K562 (cell line): ENCODE measurements at regions not wholly inside any gene's neighbourhood (a gene's known extent, or its start where the extent isn't known, plus 50 kb on each side); places are given as distances from the start of the nearest gene placed in this dataset.

Source experiments
- ATAC-seq: fragments of 200-7000 bp; cut with Tn5 transposase; 3 replicates; pipeline ENCODE4 v1.9.1; 2020; ENCODE audit warnings: moderate library complexity
- BruUV-seq: library from RNA; stranded (reverse); fragments of 400-500 nt; replicated peaks from 2 replicates; lab custom pipeline; 2021; lab: Mats Ljungman, UMichigan
- CTCF ChIA-PET: fragments of 300-600 bp; formaldehyde crosslinking; extraction: SDS; loops from one replicate; lab custom pipeline; 2021; ENCODE audit warnings: low intra/inter-chr PET ratio; lab: Yijun Ruan, JAX
- POLR2A ChIA-PET: fragments of 300-600, 350-650 bp; sonication (Branson Sonifier 250); formaldehyde crosslinking; extraction: SDS; loops from one replicate; lab custom pipeline; 2021; ENCODE audit warnings: antibody characterized with exemption, inconsistent platforms; lab: Yijun Ruan, JAX
- DNase-seq, 4 experiments: peaks; one replicate each; pipeline versions ENCODE4 v3.0.0 to v3.0.0-alpha.2; 2011 to 2018; ENCODE audit warnings: low spot score in 3 of 4, mixed read lengths in 3 of 4; ENCODE audit errors: extremely low read depth in 1 of 4
- FAIRE-seq: peaks from 2 replicates; lab custom pipeline; 2011; peaks lifted over from hg19 to GRCh38; lab: Jason Lieb, UNC
- H2AFZ ChIP-seq: 2 replicates; pipeline ENCODE4 v1.6.0; 2011; ENCODE audit warnings: low read depth, low read length, control low read depth, inconsistent platforms
- H3K27ac ChIP-seq: fragments of 200-600 bp; 3 replicates; pipeline ENCODE4 v1.8.0; 2011; ENCODE audit warnings: low read depth, mild to moderate bottlenecking, control low read depth, inconsistent platforms, low read length, moderate library complexity, mixed read lengths; ENCODE audit errors: extremely low read depth
- H3K27me3 ChIP-seq, 2 experiments: fragments of 300-600 bp in 1 of 2; 2 replicates in 1 of 2; 3 replicates in 1 of 2; pipeline versions ENCODE4 v1.6.0 to v1.8.0; 2011; ENCODE audit warnings: inconsistent platforms in 2 of 2, low read length in 2 of 2, mild to moderate bottlenecking in 1 of 2, mixed read lengths in 1 of 2, moderate library complexity in 1 of 2; ENCODE audit not compliant: control insufficient read depth in 2 of 2, insufficient read depth in 2 of 2
- H3K36me3 ChIP-seq: fragments of 300-600 bp; 3 replicates; pipeline ENCODE4 v1.8.0; 2011; ENCODE audit warnings: mild to moderate bottlenecking, low read length, inconsistent platforms; ENCODE audit not compliant: control insufficient read depth, insufficient read depth
- H3K4me1 ChIP-seq, 2 experiments: fragments of 200-600 bp in 1 of 2; replicated peaks in 1 of 2; 2 replicates in 1 of 2; 3 replicates in 1 of 2; pipeline versions ENCODE4 v1.5.1 to v1.8.0; 2011; ENCODE audit warnings: inconsistent platforms in 2 of 2, low read length in 2 of 2, mild to moderate bottlenecking in 1 of 2, mixed read lengths in 1 of 2, moderate library complexity in 1 of 2; ENCODE audit not compliant: control insufficient read depth in 2 of 2, insufficient read depth in 2 of 2
- H3K4me2 ChIP-seq: 2 replicates; pipeline ENCODE4 v1.6.1; 2011; ENCODE audit warnings: low read length, control low read depth, inconsistent platforms, mixed read lengths; ENCODE audit not compliant: insufficient read depth
- H3K4me3 ChIP-seq: fragments of 200-600 bp; sonication (generic), shearing (Covaris generic); 2 replicates; pipeline ENCODE4 v1.5.1; 2016; ENCODE audit warnings: control low read depth, inconsistent platforms
- H3K79me2 ChIP-seq: fragments of 200-600 bp; 3 replicates; pipeline ENCODE4 v1.8.0; 2011; ENCODE audit warnings: low read length, inconsistent platforms; ENCODE audit not compliant: control insufficient read depth, insufficient read depth
- H3K9ac ChIP-seq, 2 experiments: 2 replicates each; pipeline versions ENCODE4 v1.6.0 to v1.6.1; 2011; ENCODE audit warnings: low read depth in 2 of 2, low read length in 2 of 2, control low read depth in 1 of 2, inconsistent platforms in 1 of 2, mild to moderate bottlenecking in 1 of 2, mixed read lengths in 1 of 2; ENCODE audit not compliant: insufficient read depth in 1 of 2
- H3K9me1 ChIP-seq: one replicate; pipeline ENCODE4 v1.6.0; 2011; ENCODE audit warnings: inconsistent platforms, mild to moderate bottlenecking, low read length, moderate library complexity; ENCODE audit not compliant: control insufficient read depth, insufficient read depth
- H3K9me3 ChIP-seq: replicated peaks from 2 replicates; pipeline ENCODE4 v1.5.1; 2011; ENCODE audit warnings: low read depth, low read length, inconsistent platforms; ENCODE audit not compliant: control insufficient read depth, insufficient read depth
- H4K20me1 ChIP-seq: replicated peaks from 2 replicates; pipeline ENCODE4 v1.6.1; 2011; ENCODE audit warnings: low read length, inconsistent platforms, mixed read lengths; ENCODE audit not compliant: control insufficient read depth, insufficient read depth
- FOXA3 ChIP-seq, 2 experiments: fragments of 450-650 bp in 1 of 2; sonication (generic) in 1 of 2; formaldehyde crosslinking; IDR thresholded peaks in 1 of 2; conservative IDR thresholded peaks in 1 of 2; 2 replicates each; pipeline versions ENCODE4 v1.4.0 to v1.8.0; 2020 to 2022; ENCODE audit warnings: mild to moderate bottlenecking in 2 of 2, missing genetic modification reagents in 1 of 2
- FOXK1 ChIP-seq: sonication (generic); formaldehyde crosslinking; IDR thresholded peaks from 2 replicates; pipeline ENCODE4 v1.8.0; 2022; ENCODE audit warnings: missing genetic modification reagents, mild to moderate bottlenecking, borderline replicate concordance
- GTF2E2 ChIP-seq: fragments of 200-800 bp; sonication (Bioruptor generic); IDR thresholded peaks from 2 replicates; pipeline ENCODE4 v1.6.1; 2016; ENCODE audit warnings: missing genetic modification characterization, missing compliant biosample characterization
- HLTF ChIP-seq: fragments of 450-650 bp; IDR thresholded peaks from 2 replicates; pipeline ENCODE4 v1.6.1; 2016
- NR1H2 ChIP-seq: sonication (generic); formaldehyde crosslinking; IDR thresholded peaks from 2 replicates; pipeline ENCODE4 v1.4.0; 2020; ENCODE audit warnings: mild to moderate bottlenecking, missing genetic modification reagents
- POLR2G ChIP-seq: fragments of 200-400 bp; formaldehyde crosslinking; IDR thresholded peaks from 2 replicates; pipeline ENCODE4 v1.6.1; 2017; ENCODE audit warnings: low read depth, mild to moderate bottlenecking, antibody characterized with exemption, low read length, moderate library complexity
- SLC30A9 ChIP-seq: fragments of 250-450 bp; sonication (Bioruptor Pico); IDR thresholded peaks from 2 replicates; pipeline ENCODE4 v1.8.0; 2022; ENCODE audit warnings: mild to moderate bottlenecking, moderate library complexity
- WHSC1 ChIP-seq: IDR thresholded peaks from one replicate; pipeline ENCODE4 v1.6.1; 2012; ENCODE audit warnings: low read length, control low read depth, inconsistent platforms
- ZNF121 ChIP-seq: sonication (generic); formaldehyde crosslinking; conservative IDR thresholded peaks from 2 replicates; pipeline ENCODE4 v1.8.0; 2022; ENCODE audit warnings: missing genetic modification reagents
- ZNF212 ChIP-seq: fragments of 450-650 bp; formaldehyde crosslinking; IDR thresholded peaks from 2 replicates; pipeline ENCODE4 v1.4.0; 2020; ENCODE audit warnings: mild to moderate bottlenecking
- WGBS: fragments of 100-300 bp; shearing (Covaris generic); methylation state at CpG from one replicate; pipeline ENCODE4 v1.1.6; 2016; ENCODE audit warnings: low coverage, mixed read lengths; ENCODE audit not compliant: insufficient coverage; ENCODE audit errors: missing lambda C conversion rate; 5-methylcytosine and 5-hydroxymethylcytosine counted together
- in situ Hi-C: fragments of 300-500 bp; cut with MboI; formaldehyde crosslinking; loops from 4 replicates; pipeline ENCODE4 v1.15.0; 2018; ENCODE audit warnings: inconsistent platforms, mixed read lengths
- intact Hi-C: fragments of 100-400 bp; cut with micrococcal nuclease; formaldehyde crosslinking; loops from 2 replicates; pipeline ENCODE4 v1.14.2; 2022
- TF ChIP-seq, protein P1 (sequence below): fragments of 250-450 bp; sonication (Bioruptor Pico); IDR thresholded peaks from 2 replicates; pipeline ENCODE4 v1.4.0; 2020; ENCODE audit warnings: mild to moderate bottlenecking, moderate library complexity

DNA sequence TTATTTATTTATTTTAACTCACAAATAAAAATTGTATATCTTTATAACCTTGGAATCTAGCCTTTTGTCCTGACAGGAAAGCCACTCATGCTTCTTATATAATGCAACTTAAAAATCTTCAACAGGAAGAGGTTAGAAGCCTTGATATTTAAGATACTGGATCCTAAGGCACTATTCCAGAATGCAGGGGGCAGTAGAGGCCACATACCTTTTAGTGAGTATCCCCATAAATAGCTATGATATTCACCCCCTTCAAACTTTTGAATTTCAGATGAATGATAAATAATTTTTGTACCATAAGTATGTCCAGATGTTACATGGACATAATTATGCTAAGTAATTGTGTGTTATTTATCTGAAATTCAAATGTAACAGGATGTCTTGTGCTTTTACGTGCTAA is 592.7 kb upstream of the VRK2 start:
- FAIRE-seq (no peak), DNase-seq (no peak), ATAC-seq (no peak)
- TF ChIP-seq FOXK1 (CRISPR knock-in tag) (no peak), SLC30A9 (no peak), ZNF212 (CRISPR knock-in tag) (no peak), ZNF121 (CRISPR knock-in tag) (no peak), WHSC1 (no peak), HLTF (no peak), NR1H2 (no peak), FOXA3 (CRISPR knock-in tag; conservative IDR thresholded peaks at IDR 0.05 in 1 of 2, IDR thresholded peaks at IDR 0.05 in 1 of 2) (no peak), POLR2G (no peak), GTF2E2 (tag) (no peak)
- TF ChIP-seq, protein P1, sequence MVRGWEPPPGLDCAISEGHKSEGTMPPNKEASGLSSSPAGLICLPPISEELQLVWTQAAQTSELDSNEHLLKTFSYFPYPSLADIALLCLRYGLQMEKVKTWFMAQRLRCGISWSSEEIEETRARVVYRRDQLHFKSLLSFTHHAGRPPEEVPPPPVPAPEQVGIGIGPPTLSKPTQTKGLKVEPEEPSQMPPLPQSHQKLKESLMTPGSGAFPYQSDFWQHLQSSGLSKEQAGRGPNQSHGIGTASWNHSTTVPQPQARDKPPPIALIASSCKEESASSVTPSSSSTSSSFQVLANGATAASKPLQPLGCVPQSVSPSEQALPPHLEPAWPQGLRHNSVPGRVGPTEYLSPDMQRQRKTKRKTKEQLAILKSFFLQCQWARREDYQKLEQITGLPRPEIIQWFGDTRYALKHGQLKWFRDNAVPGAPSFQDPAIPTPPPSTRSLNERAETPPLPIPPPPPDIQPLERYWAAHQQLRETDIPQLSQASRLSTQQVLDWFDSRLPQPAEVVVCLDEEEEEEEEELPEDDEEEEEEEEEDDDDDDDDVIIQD (CRISPR knock-in tag): no peak
- Histone ChIP-seq H3K4me2 (no peak overlapping the region), H3K27ac (no peak overlapping the region), H3K9me3 (no peaks in the 10 kb centered on the region; the same call in 1 of the 2 replicates), H3K27me3 (no peaks in the 10 kb centered on the region), H3K4me1 (no peaks in the 10 kb centered on the region), H2AFZ (no peak overlapping the region), H4K20me1 (no peaks in the 10 kb centered on the region), H3K9ac (no peak overlapping the region), H3K9me1 (no peaks in the 10 kb centered on the region), H3K36me3 (no peaks in the 10 kb centered on the region), H3K4me3 (no peak overlapping the region), H3K79me2 (no peaks in the 10 kb centered on the region)
- intact Hi-C loops (no loop called here), in situ Hi-C loops (no loop called here)
- CTCF ChIA-PET: no interaction called here
- POLR2A ChIA-PET: no interaction called here
- no TSS peak for BruUV-seq
- 0% methylated on average over 1 of the region's 1 CpG for WGBS
